ENCODE measurements at regions not wholly inside any gene's neighbourhood (a gene's known extent, or its start where the extent isn't known, plus 50 kb on each side); places are given as distances from the start of the nearest gene placed in this dataset.

GRCh38 chr9:82090046-82090445 lies 101.5 kb downstream of the SPATA31D1 start:
- H3K9me3 ChIP-seq = no peaks in the 10 kb centered on the region
- TF ChIP-seq POLR2A (IDR thresholded peaks at IDR 0.05) (no peak), POLR2AphosphoS5 (IDR thresholded peaks at IDR 0.05) (no peak), CTCF (IDR thresholded peaks at IDR 0.05) (no peak)
- no peaks in the 10 kb centered on the region for H3K4me1 ChIP-seq
- no peak overlapping the region for H3K4me3 ChIP-seq
- no peak overlapping the region for H3K27ac ChIP-seq
- no peaks in the 10 kb centered on the region for H3K27me3 ChIP-seq
- H3K36me3 ChIP-seq = no peaks in the 10 kb centered on the region
- DNase-seq (ENCODE audit: low spot score in 2 of 2) = no peak
- intact Hi-C loops (cut with DNase I; ENCODE audit: low total_unique reads) = no loop called here

- TF ChIP-seq CTCF (IDR thresholded peaks at IDR 0.05) (no peak), POLR2A (IDR thresholded peaks at IDR 0.05) (no peak), POLR2AphosphoS5 (IDR thresholded peaks at IDR 0.05) (no peak)
- Histone ChIP-seq H3K27ac (no peak overlapping the region), H3K27me3 (no peaks in the 10 kb centered on the region), H3K9me3 (no peaks in the 10 kb centered on the region), H3K36me3 (no peaks in the 10 kb centered on the region), H3K4me3 (no peak overlapping the region), H3K4me1 (no peaks in the 10 kb centered on the region)
- intact Hi-C loops (cut with DNase I; ENCODE audit: low total_unique reads) = no loop called here
- DNase-seq (ENCODE audit: low spot score in 2 of 2) = no peak
Observed at GRCh38 chr9:82091100-82091499, 102.5 kb downstream of the SPATA31D1 start.

GRCh38 chr9:82091610-82092009 lies 103.0 kb downstream of the SPATA31D1 start:
- H3K9me3 ChIP-seq = no peaks in the 10 kb centered on the region
- no peak overlapping the region for H3K27ac ChIP-seq
- no peak for TF ChIP-seq POLR2A (IDR thresholded peaks at IDR 0.05)
- no peak for TF ChIP-seq CTCF (IDR thresholded peaks at IDR 0.05)
- TF ChIP-seq POLR2AphosphoS5 (IDR thresholded peaks at IDR 0.05) = no peak
- intact Hi-C loops (cut with DNase I; ENCODE audit: low total_unique reads) = no loop called here
- no peaks in the 10 kb centered on the region for H3K4me1 ChIP-seq
- no peak for DNase-seq (ENCODE audit: low spot score in 2 of 2)
- H3K27me3 ChIP-seq = no peaks in the 10 kb centered on the region
- no peaks in the 10 kb centered on the region for H3K36me3 ChIP-seq
- H3K4me3 ChIP-seq = no peak overlapping the region

- no peaks in the 10 kb centered on the region for H3K27me3 ChIP-seq
- no peak for TF ChIP-seq POLR2A (IDR thresholded peaks at IDR 0.05)
- no peak for TF ChIP-seq POLR2AphosphoS5 (IDR thresholded peaks at IDR 0.05)
- no peak for TF ChIP-seq CTCF (IDR thresholded peaks at IDR 0.05)
- no peak for DNase-seq (ENCODE audit: low spot score in 2 of 2)
- no peak overlapping the region for H3K4me3 ChIP-seq
- intact Hi-C loops (cut with DNase I; ENCODE audit: low total_unique reads) = no loop called here
- H3K9me3 ChIP-seq = no peaks in the 10 kb centered on the region
- H3K27ac ChIP-seq = no peak overlapping the region
- H3K36me3 ChIP-seq = no peaks in the 10 kb centered on the region
- no peaks in the 10 kb centered on the region for H3K4me1 ChIP-seq
Observed at GRCh38 chr9:82101475-82101874, 112.9 kb downstream of the SPATA31D1 start.

- intact Hi-C loops (cut with DNase I; ENCODE audit: low total_unique reads) = no loop called here
- no peaks in the 10 kb centered on the region for H3K36me3 ChIP-seq
- H3K9me3 ChIP-seq = no peaks in the 10 kb centered on the region
- no peak for DNase-seq (ENCODE audit: low spot score in 2 of 2)
- no peak for TF ChIP-seq POLR2AphosphoS5 (IDR thresholded peaks at IDR 0.05)
- no peak for TF ChIP-seq POLR2A (IDR thresholded peaks at IDR 0.05)
- TF ChIP-seq CTCF (IDR thresholded peaks at IDR 0.05) = no peak
- no peaks in the 10 kb centered on the region for H3K4me1 ChIP-seq
- no peak overlapping the region for H3K27ac ChIP-seq
- no peak overlapping the region for H3K4me3 ChIP-seq
- no peaks in the 10 kb centered on the region for H3K27me3 ChIP-seq
Observed at GRCh38 chr9:82104252-82104651, 115.7 kb downstream of the SPATA31D1 start.

Measured in breast epithelium (tissue), 4 donors.